IPS-20b (cell line): ENCODE measurements at regions not wholly inside any gene's neighbourhood (a gene's known extent, or its start where the extent isn't known, plus 50 kb on each side); places are given as distances from the start of the nearest gene placed in this dataset.

Experiments
- H3K27ac ChIP-seq: one replicate; pipeline ENCODE4 v1.5.1; 2013; ENCODE audit warnings: low read length
- H3K27me3 ChIP-seq: 2 replicates; pipeline ENCODE4 v1.6.1; 2013; ENCODE audit warnings: mild to moderate bottlenecking, low read length, inconsistent platforms; ENCODE audit not compliant: insufficient read depth
- H3K36me3 ChIP-seq: 2 replicates; pipeline ENCODE4 v1.6.1; 2013; ENCODE audit warnings: low read depth, mild to moderate bottlenecking, inconsistent platforms, low read length, moderate library complexity; ENCODE audit not compliant: insufficient read depth
- H3K4me1 ChIP-seq: 2 replicates; pipeline ENCODE4 v1.6.1; 2013; ENCODE audit warnings: mild to moderate bottlenecking, control low read depth, inconsistent platforms, low read length, moderate library complexity; ENCODE audit not compliant: insufficient read depth
- H3K4me3 ChIP-seq: 2 replicates; pipeline ENCODE4 v1.5.1; 2013; ENCODE audit warnings: mild to moderate bottlenecking, low read length, inconsistent platforms
- H3K9ac ChIP-seq: 2 replicates; pipeline ENCODE4 v1.6.1; 2013; ENCODE audit warnings: low read depth, mild to moderate bottlenecking, inconsistent platforms, low read length, moderate library complexity
- H3K9me3 ChIP-seq: 2 replicates; pipeline ENCODE4 v1.6.1; 2013; ENCODE audit warnings: mild to moderate bottlenecking, low read depth, low read length, inconsistent platforms; ENCODE audit not compliant: insufficient read depth

DNA sequence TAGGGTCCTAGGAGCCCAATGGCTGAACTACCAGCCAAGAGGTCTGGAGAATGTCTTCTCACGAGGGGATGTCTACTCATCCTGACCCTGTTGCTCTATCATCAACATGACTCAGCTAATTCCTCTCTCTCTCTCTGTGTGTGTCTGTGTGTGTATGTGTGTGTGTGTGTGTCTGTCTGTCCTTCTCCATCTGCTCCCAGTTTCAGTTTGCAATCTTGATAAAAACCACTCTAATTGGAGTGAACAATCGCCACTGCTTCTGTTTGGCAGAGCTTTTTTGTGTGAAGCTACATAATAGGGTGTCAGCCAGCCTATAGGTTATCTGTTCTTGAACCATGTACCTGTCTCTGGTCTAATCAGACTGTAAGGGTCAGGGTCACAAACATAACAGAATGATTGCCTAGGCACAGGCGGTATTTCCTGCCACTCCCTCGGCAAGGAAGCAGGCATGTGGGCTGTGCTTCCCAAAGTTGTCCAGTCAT, 219.8 kb downstream of the SH3BP4 start:
- no peak overlapping the region for H3K27ac ChIP-seq
- no peaks in the 10 kb centered on the region; the same call in 1 of the 2 replicates for H3K4me1 ChIP-seq
- no peak overlapping the region for H3K9ac ChIP-seq
- H3K36me3 ChIP-seq: no peaks in the 10 kb centered on the region
- H3K4me3 ChIP-seq: no peak overlapping the region
- no peaks in the 10 kb centered on the region for H3K9me3 ChIP-seq
- H3K27me3 ChIP-seq: no peaks in the 10 kb centered on the region

DNA sequence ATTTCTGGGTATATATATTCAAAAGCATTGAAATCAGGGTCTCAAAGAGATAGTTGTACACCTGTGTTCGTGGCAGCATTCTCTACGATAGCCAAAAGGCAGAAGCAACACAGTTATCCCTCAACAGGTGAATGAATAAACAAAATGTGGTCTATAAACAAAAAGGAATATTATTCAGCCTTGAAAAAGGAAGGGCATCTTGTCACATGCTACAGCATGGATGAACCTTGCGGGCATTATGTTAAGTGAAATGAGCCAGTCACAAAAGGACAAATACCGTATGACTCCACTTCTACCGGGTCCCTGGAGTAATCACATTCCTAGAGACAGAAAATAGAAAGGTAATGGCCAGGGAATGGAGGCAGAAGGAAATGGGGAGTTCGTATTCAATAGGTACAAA, 228.8 kb downstream of the SH3BP4 start:
- no peaks in the 10 kb centered on the region for H3K4me1 ChIP-seq

DNA sequence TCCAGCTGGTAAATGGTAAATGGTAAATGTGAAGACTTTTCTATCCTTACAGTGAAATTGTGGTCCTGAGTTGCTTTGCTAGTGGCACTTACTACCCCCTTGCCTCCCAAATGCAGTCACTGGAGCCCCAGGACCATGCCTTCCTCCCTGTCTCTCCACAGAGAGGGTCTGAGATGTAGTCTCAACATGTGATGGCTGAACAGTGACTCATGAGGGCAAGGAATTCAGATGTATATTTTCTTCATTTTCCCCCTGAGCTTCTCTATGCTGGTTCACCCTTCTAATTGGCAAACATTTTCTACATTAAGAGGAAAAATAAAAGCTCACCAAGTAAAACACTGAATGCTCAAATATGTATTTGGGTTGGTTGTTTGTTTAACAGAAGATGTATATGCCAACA, 232.0 kb downstream of the SH3BP4 start:
- H3K4me3 ChIP-seq: no peak overlapping the region
- no peak overlapping the region for H3K27ac ChIP-seq
- H3K27me3 ChIP-seq: no peaks in the 10 kb centered on the region
- H3K4me1 ChIP-seq: no peaks in the 10 kb centered on the region
- H3K36me3 ChIP-seq: no peaks in the 10 kb centered on the region
- no peak overlapping the region for H3K9ac ChIP-seq
- H3K9me3 ChIP-seq: no peaks in the 10 kb centered on the region

More for the DNA sequence above, 228.8 kb downstream of the SH3BP4 start:
- no peaks in the 10 kb centered on the region for H3K27me3 ChIP-seq
- no peaks in the 10 kb centered on the region for H3K36me3 ChIP-seq
- no peak overlapping the region for H3K9ac ChIP-seq
- H3K9me3 ChIP-seq: no peaks in the 10 kb centered on the region
- no peak overlapping the region for H3K4me3 ChIP-seq
- H3K27ac ChIP-seq: no peak overlapping the region

DNA sequence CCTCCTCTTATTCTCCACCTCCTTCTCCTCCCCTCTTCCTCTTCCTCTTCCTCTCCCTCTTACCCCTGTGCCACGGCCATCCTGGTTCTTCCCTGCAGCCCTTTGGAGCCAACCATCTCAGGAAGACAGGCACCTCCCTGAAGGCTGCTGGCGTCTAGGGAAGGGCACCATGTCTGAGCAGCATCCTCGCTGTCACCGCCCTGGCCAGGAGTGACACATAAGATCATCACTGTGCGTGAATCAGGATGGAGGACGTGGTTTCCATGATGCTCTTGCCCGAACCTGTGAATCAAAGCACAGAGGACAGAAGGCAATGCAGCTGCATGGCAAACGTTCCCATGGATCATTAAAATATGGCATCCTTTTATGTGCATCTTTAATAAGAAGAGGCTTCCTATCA, 236.0 kb downstream of the SH3BP4 start:
- H3K36me3 ChIP-seq: no peaks in the 10 kb centered on the region
- no peak overlapping the region for H3K9ac ChIP-seq
- no peaks in the 10 kb centered on the region for H3K4me1 ChIP-seq
- no peak overlapping the region for H3K4me3 ChIP-seq
- H3K9me3 ChIP-seq: no peaks in the 10 kb centered on the region
- no peaks in the 10 kb centered on the region for H3K27me3 ChIP-seq
- H3K27ac ChIP-seq: no peak overlapping the region

DNA sequence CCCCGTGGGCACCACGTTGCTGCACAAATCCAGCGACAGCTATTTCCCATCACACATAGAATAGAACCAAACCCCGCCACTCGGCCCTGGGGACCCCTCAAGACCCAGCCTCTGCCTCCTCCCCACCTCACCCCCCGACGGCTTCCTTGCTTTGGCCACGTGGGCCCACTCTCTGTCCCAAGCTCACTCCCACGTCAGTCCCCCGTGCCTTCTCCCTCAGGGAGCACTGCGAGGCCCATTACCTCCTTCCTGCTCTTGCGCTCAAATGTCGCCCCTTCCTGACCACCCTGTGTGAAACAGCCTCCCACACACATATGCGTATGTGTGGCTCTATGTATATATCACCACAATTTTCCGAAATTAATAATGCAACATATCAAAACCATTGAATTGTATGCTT, 239.7 kb downstream of the SH3BP4 start:
- Histone ChIP-seq H3K9ac (no peak overlapping the region), H3K27me3 (no peaks in the 10 kb centered on the region), H3K4me3 (no peak overlapping the region)

DNA sequence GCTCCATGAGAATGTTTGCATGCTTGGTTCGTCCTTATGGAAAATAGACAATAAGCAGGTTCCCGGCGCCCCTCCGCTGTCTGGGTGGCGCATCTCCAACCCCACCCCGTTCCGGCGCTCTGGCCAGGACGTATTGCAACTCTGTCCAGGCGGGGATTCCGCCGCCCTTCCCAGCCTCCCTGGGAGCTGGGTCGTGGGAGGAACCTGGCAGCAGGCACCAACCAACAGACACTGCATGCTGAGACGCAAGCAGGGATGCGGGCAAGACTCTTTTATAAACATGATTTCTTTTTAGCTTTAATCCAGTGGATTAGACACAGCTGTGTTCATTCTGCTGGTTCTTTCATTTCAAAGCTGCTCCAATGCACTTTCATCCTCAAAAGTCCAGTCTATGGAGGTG, 240.2 kb downstream of the SH3BP4 start:
- Histone ChIP-seq H3K4me3 (no peak overlapping the region), H3K27me3 (no peaks in the 10 kb centered on the region), H3K9me3 (no peaks in the 10 kb centered on the region), H3K36me3 (no peaks in the 10 kb centered on the region), H3K27ac (no peak overlapping the region), H3K4me1 (no peaks in the 10 kb centered on the region), H3K9ac (no peak overlapping the region)

More for the DNA sequence above, 239.7 kb downstream of the SH3BP4 start:
- Histone ChIP-seq H3K36me3 (no peaks in the 10 kb centered on the region), H3K4me1 (no peaks in the 10 kb centered on the region), H3K9me3 (no peaks in the 10 kb centered on the region), H3K27ac (no peak overlapping the region)

DNA sequence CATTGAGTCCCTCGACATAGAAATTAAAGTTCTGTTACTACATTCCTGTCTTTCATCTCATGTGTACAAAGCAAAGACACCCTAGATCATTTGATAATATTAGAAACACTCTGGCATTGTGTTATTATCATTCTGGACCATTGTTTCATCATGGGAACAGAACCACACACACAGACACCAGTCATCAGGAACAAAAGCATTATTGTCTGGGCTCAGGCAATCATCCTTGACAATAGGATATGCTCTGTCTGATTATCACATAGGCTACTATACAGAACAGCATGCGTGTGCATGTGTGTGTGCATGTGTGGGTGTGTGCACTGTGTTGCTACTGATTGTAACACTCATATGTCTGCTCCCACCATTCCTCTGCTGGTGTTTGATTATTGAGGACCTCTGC, 242.5 kb downstream of the SH3BP4 start:
- Histone ChIP-seq H3K9ac (no peak overlapping the region), H3K27me3 (no peaks in the 10 kb centered on the region), H3K4me1 (no peaks in the 10 kb centered on the region), H3K27ac (no peak overlapping the region), H3K4me3 (no peak overlapping the region), H3K36me3 (no peaks in the 10 kb centered on the region), H3K9me3 (no peaks in the 10 kb centered on the region)

DNA sequence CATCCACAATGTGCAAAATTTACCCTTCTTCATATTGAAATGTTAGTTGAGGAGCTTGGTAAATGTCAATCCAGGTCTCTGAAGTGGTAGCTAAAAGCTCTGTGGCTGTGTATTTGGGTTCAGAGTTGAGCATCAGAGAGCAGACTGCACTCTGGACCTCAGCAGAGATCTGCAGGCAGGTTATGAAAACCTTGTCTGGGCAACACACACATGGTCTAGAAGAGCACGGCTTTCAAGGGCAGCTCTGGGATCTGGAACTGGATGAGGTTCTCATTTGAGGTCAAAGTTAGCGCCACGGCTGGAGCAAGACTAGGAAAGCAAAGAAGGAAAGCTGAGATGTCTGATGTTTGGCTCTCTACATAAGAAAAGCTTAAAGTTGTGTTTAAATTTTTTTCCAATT, 243.0 kb downstream of the SH3BP4 start:
- Histone ChIP-seq H3K4me1 (no peaks in the 10 kb centered on the region), H3K9ac (no peak overlapping the region), H3K9me3 (no peaks in the 10 kb centered on the region), H3K27me3 (no peaks in the 10 kb centered on the region), H3K27ac (no peak overlapping the region), H3K4me3 (no peak overlapping the region), H3K36me3 (no peaks in the 10 kb centered on the region)

DNA sequence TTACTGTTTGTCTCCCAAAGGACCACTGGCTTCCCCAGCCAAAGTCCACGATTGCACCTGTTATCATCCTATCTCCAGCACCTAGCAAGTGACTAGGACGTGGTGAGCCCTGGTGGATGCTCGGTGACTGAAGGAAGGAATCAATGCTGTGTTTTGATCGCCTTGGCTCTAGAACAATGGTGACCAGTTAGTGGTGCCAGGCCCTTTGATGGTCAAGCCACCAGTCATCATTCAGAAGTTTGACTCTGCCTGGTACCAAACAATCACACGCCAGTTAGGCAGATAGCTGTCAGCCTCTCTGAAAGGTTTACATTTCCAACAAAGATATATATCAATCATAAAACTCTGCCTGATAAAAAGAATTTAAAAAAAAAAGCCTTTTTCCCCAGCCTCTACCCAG, 244.1 kb downstream of the SH3BP4 start:
- Histone ChIP-seq H3K27ac (no peak overlapping the region), H3K4me3 (no peak overlapping the region), H3K36me3 (no peaks in the 10 kb centered on the region), H3K9ac (no peak overlapping the region), H3K4me1 (no peaks in the 10 kb centered on the region), H3K9me3 (no peaks in the 10 kb centered on the region), H3K27me3 (no peaks in the 10 kb centered on the region)

DNA sequence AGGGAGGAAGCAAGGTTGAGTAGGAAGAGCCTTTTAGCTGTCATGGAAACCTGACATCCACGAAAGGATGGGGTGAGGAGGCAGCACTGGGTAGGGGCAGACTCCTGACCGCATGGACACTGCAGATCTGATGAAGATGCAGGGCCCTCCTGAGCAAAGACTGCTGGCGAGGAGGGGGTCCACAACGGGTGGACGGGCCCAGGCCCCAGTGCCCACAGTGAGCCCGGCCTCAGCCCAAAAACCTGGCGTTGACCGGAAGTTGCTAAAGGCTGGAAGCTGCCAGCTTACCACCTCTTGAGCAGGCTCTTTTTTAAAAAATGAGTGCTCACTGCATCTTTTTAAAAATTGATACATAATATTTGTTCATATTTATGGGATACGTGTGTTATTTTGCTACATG, 247.3 kb downstream of the SH3BP4 start:
- Histone ChIP-seq H3K4me3 (no peak overlapping the region), H3K27ac (no peak overlapping the region), H3K9ac (no peak overlapping the region), H3K27me3 (no peaks in the 10 kb centered on the region), H3K36me3 (no peaks in the 10 kb centered on the region), H3K4me1 (no peaks in the 10 kb centered on the region), H3K9me3 (no peaks in the 10 kb centered on the region)

DNA sequence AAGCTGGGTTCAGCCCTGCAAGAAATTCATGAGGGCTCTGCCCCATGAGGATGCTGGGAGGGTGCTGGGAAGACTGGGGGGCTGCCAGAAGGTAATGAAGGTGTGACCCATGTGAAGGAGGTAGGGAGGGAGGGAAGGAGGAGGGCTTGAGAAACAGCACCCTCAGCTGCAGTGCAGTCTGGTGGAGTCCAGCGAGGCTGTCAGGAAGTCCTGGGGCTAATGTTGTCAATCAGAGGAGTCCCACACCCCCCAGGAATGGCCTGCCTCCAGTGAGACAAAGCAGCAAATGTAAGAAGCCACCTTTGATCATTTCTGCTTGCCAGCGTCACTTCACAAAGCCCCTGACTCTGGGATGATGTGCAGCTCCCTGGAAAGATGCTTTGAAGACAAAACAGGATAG, 248.4 kb downstream of the SH3BP4 start:
- Histone ChIP-seq H3K4me1 (no peaks in the 10 kb centered on the region), H3K27me3 (no peaks in the 10 kb centered on the region), H3K9ac (no peak overlapping the region), H3K36me3 (no peaks in the 10 kb centered on the region), H3K4me3 (no peak overlapping the region), H3K9me3 (no peaks in the 10 kb centered on the region), H3K27ac (no peak overlapping the region)

DNA sequence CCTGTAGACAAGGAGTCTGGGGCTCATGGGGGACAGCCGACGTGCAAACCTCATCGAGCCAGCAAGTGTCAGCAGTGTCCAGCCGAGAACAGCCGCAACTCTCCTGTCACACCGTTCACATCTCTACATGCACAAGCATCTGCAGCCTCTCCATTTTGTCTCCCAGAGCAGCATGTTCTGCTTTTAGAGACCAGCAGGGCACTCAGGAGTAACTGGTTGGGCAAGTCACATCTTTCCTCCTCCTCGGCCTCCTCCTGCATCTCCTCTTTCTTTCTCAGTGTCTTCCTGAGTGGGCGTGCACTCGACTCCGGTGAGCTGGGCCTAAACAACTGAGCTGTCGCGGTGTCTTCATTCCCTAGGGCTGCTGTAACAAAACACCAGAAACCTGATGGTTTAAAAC, 249.9 kb downstream of the SH3BP4 start:
- no peaks in the 10 kb centered on the region for H3K36me3 ChIP-seq
- H3K9ac ChIP-seq: no peak overlapping the region
- no peak overlapping the region for H3K27ac ChIP-seq
- peaks cover 4% of the 10 kb centered on the region; the same call in 1 of the 2 replicates for H3K4me1 ChIP-seq
- peaks cover 11% of the 10 kb centered on the region; the same call in 1 of the 2 replicates for H3K27me3 ChIP-seq
- no peaks in the 10 kb centered on the region for H3K9me3 ChIP-seq
- H3K4me3 ChIP-seq: no peak overlapping the region

DNA sequence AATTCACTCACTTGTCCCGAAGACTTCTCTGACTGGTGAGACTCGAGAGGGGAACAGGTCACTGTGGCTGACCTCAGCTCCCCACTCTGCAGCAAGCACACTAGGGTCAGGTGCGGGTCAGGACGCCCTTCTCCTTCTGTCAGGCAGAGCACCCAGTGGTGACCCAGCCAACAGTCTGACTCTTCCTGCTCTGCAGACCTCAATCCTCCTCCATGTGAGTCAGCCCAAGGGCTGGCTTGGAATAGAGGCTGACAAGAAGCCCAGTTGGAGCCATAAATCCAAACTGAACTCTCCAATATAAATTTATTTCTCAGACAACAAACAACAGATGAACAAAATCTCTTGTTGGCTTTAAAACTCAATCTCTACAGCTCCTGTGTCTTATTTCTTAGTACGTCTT, 253.1 kb downstream of the SH3BP4 start:
- Histone ChIP-seq H3K27ac (no peak overlapping the region), H3K4me1 (peaks cover 4% of the 10 kb centered on the region; the same call in 1 of the 2 replicates), H3K9ac (no peak overlapping the region), H3K4me3 (no peak overlapping the region), H3K36me3 (no peaks in the 10 kb centered on the region), H3K9me3 (no peaks in the 10 kb centered on the region), H3K27me3 (peaks cover 12% of the 10 kb centered on the region; the same call in 1 of the 2 replicates)
